ENCODE measurements at regions not wholly inside any gene's neighbourhood (a gene's known extent, or its start where the extent isn't known, plus 50 kb on each side); places are given as distances from the start of the nearest gene placed in this dataset.

DNA sequence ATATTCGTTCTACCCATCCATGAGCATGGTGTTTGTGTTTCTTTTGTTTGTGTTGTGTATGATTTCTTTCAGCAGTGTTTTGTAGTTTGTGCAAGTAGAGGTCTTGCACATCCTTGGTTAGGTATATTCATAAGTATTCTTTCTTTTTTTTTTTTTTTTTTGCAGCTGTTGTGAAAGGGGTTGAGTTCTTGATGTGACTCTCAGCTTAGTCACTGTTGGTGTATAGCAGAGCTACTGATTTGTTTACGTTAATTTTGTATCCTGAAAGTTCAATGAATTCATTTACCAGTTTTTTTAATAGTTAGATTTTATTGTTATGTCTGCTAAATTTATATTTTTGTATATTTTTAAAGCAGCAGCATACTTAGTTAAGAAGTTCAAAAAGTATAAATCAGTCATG, 834.4 kb upstream of the NRXN1 start:
- intact Hi-C loops (cut with DNase I) = no loop called here
- DNase-seq = no peak
- no peak for ATAC-seq
- WGBS (ENCODE audit: insufficient coverage, low coverage, low lambda C conversion rate, missing lambda C conversion rate) = 62% methylated on average over 2 of the region's 2 CpGs
- no peak overlapping the region for H3K27ac ChIP-seq
- H3K27me3 ChIP-seq = no peaks in the 10 kb centered on the region
- no peaks in the 10 kb centered on the region for H3K9me3 ChIP-seq
- no peak overlapping the region for H3K4me3 ChIP-seq
- TF ChIP-seq, protein P1, sequence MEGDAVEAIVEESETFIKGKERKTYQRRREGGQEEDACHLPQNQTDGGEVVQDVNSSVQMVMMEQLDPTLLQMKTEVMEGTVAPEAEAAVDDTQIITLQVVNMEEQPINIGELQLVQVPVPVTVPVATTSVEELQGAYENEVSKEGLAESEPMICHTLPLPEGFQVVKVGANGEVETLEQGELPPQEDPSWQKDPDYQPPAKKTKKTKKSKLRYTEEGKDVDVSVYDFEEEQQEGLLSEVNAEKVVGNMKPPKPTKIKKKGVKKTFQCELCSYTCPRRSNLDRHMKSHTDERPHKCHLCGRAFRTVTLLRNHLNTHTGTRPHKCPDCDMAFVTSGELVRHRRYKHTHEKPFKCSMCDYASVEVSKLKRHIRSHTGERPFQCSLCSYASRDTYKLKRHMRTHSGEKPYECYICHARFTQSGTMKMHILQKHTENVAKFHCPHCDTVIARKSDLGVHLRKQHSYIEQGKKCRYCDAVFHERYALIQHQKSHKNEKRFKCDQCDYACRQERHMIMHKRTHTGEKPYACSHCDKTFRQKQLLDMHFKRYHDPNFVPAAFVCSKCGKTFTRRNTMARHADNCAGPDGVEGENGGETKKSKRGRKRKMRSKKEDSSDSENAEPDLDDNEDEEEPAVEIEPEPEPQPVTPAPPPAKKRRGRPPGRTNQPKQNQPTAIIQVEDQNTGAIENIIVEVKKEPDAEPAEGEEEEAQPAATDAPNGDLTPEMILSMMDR (IDR thresholded peaks at IDR 0.05) = no peak
- TF ChIP-seq POLR2A (IDR thresholded peaks at IDR 0.05) = no peak
- no peaks in the 10 kb centered on the region for H3K36me3 ChIP-seq
- no peaks in the 10 kb centered on the region for H3K4me1 ChIP-seq

GRCh38 chr2:51859260-51859659, 827.3 kb upstream of the NRXN1 start:
- no peak overlapping the region for H3K4me3 ChIP-seq
- no peaks in the 10 kb centered on the region for H3K27me3 ChIP-seq
- H3K36me3 ChIP-seq = no peaks in the 10 kb centered on the region
- 59% methylated on average over 1 of the region's 1 CpG for WGBS (ENCODE audit: insufficient coverage, low coverage, low lambda C conversion rate, missing lambda C conversion rate)
- TF ChIP-seq, protein P1 (IDR thresholded peaks at IDR 0.05) = no peak
- no peak for TF ChIP-seq POLR2A (IDR thresholded peaks at IDR 0.05)
- no peaks in the 10 kb centered on the region for H3K4me1 ChIP-seq
- no peaks in the 10 kb centered on the region for H3K9me3 ChIP-seq
- ATAC-seq = no peak
- intact Hi-C loops (cut with DNase I) = no loop called here
- DNase-seq = no peak
- H3K27ac ChIP-seq = no peak overlapping the region

GRCh38 chr2:51855683-51856082, 823.8 kb upstream of the NRXN1 start:
- Histone ChIP-seq H3K36me3 (no peaks in the 10 kb centered on the region), H3K4me3 (no peak overlapping the region), H3K9me3 (no peaks in the 10 kb centered on the region), H3K27ac (no peak overlapping the region), H3K4me1 (no peaks in the 10 kb centered on the region), H3K27me3 (no peaks in the 10 kb centered on the region)
- TF ChIP-seq, protein P1 (IDR thresholded peaks at IDR 0.05) = no peak
- TF ChIP-seq POLR2A (IDR thresholded peaks at IDR 0.05) = no peak
- ATAC-seq = no peak
- no peak for DNase-seq
- WGBS (ENCODE audit: insufficient coverage, low coverage, low lambda C conversion rate, missing lambda C conversion rate) = 39% methylated on average over 1 of the region's 1 CpG
- intact Hi-C loops (cut with DNase I) = no loop called here

DNA sequence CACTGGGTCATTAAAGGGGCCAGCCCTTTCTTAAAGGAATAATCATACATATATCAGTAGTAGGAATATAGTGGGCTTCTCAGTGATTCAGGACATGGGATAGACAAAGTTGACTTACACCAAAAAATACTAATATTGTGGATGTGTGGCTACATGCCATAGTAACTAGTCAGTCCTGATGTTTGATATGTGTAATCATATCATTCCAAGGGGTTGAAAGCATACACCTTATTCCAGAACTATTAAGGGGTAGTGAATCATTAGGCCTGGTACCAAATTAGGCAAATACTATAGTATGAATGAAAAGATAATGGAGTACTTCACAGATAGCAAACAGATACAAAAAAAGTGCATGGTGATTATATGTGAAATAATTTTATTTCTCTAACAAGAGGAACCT, 814.9 kb upstream of the NRXN1 start:
- no peak overlapping the region for H3K27ac ChIP-seq
- ATAC-seq (no peak), DNase-seq (no peak)
- H3K36me3 ChIP-seq = no peaks in the 10 kb centered on the region
- intact Hi-C loops (cut with DNase I) = no loop called here
- TF ChIP-seq, protein P1 (IDR thresholded peaks at IDR 0.05) = no peak
- no peak for TF ChIP-seq POLR2A (IDR thresholded peaks at IDR 0.05)
- no peak overlapping the region for H3K4me3 ChIP-seq
- no peaks in the 10 kb centered on the region for H3K9me3 ChIP-seq
- no peaks in the 10 kb centered on the region for H3K4me1 ChIP-seq
- H3K27me3 ChIP-seq = no peaks in the 10 kb centered on the region

GRCh38 chr2:51846018-51846417, 814.1 kb upstream of the NRXN1 start:
- Histone ChIP-seq H3K36me3 (no peaks in the 10 kb centered on the region), H3K27me3 (no peaks in the 10 kb centered on the region), H3K4me3 (no peak overlapping the region), H3K9me3 (no peaks in the 10 kb centered on the region), H3K4me1 (no peaks in the 10 kb centered on the region), H3K27ac (no peak overlapping the region)
- ATAC-seq = no peak
- no peak for DNase-seq
- intact Hi-C loops (cut with DNase I) = no loop called here
- TF ChIP-seq, protein P1 (IDR thresholded peaks at IDR 0.05) = no peak

Measured in right lobe of liver (tissue), 6 donors.